Stomach (tissue), 4 donors: ENCODE measurements at regions not wholly inside any gene's neighbourhood (a gene's known extent, or its start where the extent isn't known, plus 50 kb on each side); places are given as distances from the start of the nearest gene placed in this dataset.

Source experiments
- EP300 ChIP-seq: sonication (generic); formaldehyde crosslinking; IDR thresholded peaks from one replicate; pipeline ENCODE4 v1.6.1; 2017; ENCODE audit warnings: antibody characterized with exemption
- POLR2A ChIP-seq, 4 donors: fragments of 450-650 bp; IDR thresholded peaks; one replicate each; pipeline ENCODE4 v1.6.1; 2016; ENCODE audit warnings: antibody characterized with exemption in 4 of 4, control low read depth in 2 of 4, mild to moderate bottlenecking in 1 of 4, moderate library complexity in 1 of 4
- POLR2AphosphoS5 ChIP-seq, 3 donors: sonication (generic); formaldehyde crosslinking; IDR thresholded peaks; one replicate each; pipeline ENCODE4 v1.6.1; 2016; ENCODE audit warnings: antibody characterized with exemption in 3 of 3
- TF ChIP-seq, protein P1 (sequence below), 7 experiments: fragments of 450-650 bp in 4 of 7; fragments of 200-600 bp in 3 of 7; sonication (generic) in 3 of 7; IDR thresholded peaks; one replicate each; pipeline ENCODE4 v1.5.1; 2016 to 2019; ENCODE audit warnings: antibody characterized with exemption in 7 of 7, control low read depth in 2 of 7, mild to moderate bottlenecking in 1 of 7

DNA sequence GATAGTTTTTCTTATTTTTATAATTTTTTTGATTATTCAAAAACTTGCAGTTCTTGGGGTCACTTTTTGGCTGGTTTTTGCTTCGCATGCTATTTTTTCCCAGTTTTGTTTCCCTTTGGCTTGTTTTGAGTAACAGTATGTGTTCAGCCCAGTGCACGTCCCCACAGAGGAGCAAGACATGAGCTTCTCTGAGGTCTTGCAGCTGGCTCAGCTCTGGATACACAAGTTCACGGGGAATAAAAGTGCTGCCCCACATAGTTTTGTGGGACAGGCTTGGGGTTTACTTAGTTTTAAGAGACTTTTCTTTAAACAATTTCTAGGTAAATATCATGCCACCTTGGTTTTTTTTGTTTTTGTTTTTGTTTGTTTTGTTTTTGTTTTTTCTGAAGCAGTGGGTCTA, 297.8 kb upstream of the IRX1 start:
- TF ChIP-seq POLR2A (IDR thresholded peaks at IDR 0.05) = no peak
- TF ChIP-seq, protein P1, sequence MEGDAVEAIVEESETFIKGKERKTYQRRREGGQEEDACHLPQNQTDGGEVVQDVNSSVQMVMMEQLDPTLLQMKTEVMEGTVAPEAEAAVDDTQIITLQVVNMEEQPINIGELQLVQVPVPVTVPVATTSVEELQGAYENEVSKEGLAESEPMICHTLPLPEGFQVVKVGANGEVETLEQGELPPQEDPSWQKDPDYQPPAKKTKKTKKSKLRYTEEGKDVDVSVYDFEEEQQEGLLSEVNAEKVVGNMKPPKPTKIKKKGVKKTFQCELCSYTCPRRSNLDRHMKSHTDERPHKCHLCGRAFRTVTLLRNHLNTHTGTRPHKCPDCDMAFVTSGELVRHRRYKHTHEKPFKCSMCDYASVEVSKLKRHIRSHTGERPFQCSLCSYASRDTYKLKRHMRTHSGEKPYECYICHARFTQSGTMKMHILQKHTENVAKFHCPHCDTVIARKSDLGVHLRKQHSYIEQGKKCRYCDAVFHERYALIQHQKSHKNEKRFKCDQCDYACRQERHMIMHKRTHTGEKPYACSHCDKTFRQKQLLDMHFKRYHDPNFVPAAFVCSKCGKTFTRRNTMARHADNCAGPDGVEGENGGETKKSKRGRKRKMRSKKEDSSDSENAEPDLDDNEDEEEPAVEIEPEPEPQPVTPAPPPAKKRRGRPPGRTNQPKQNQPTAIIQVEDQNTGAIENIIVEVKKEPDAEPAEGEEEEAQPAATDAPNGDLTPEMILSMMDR (IDR thresholded peaks at IDR 0.05) = no peak
- no peak for TF ChIP-seq EP300
- TF ChIP-seq POLR2AphosphoS5 (IDR thresholded peaks at IDR 0.05) = no peak
